ENCODE measurements at regions not wholly inside any gene's neighbourhood (a gene's known extent, or its start where the extent isn't known, plus 50 kb on each side); places are given as distances from the start of the nearest gene placed in this dataset.

- in situ Hi-C loops (cut with MboI; ENCODE audit: low pct_unique_long_range_greater_than_20kb, low sequenced_read_pairs), result no loop called here
- no peak for DNase-seq
Observed at GRCh38 chr2:234841321-234842015, 110.3 kb upstream of the SH3BP4 start.

GRCh38 chr2:234840336-234840735 lies 111.5 kb upstream of the SH3BP4 start:
- in situ Hi-C loops (cut with MboI; ENCODE audit: low pct_unique_long_range_greater_than_20kb, low sequenced_read_pairs), result no loop called here
- DNase-seq, result no peak

- in situ Hi-C loops (cut with MboI; ENCODE audit: low pct_unique_long_range_greater_than_20kb, low sequenced_read_pairs), result no loop called here
- DNase-seq, result no peak
Observed at GRCh38 chr2:234839285-234839684, 112.5 kb upstream of the SH3BP4 start.

DNA sequence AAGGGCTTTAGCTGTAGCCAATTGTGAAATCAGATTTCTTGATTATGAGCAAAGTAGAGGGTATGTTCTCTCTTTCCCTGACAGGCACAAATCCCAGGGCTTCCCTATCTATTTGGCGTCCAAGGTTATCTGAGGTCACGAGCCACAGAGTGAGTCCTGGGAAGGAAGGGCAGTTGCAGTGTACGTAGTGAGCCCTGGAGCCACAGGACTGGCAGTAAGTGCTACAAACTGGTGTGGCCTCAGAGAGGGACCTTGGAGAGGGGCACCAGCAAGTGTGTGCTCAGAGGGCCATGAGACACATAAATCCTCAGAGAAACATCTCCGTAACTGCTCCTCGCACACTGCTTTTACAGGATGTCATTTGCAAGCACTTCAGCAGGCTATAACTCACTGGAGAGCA lies 115.5 kb upstream of the SH3BP4 start:
- DNase-seq, result no peak
- in situ Hi-C loops (cut with MboI; ENCODE audit: low pct_unique_long_range_greater_than_20kb, low sequenced_read_pairs), result no loop called here

GRCh38 chr2:234835738-234836137 lies 116.1 kb upstream of the SH3BP4 start:
- in situ Hi-C loops (cut with MboI; ENCODE audit: low pct_unique_long_range_greater_than_20kb, low sequenced_read_pairs), result no loop called here

DNA sequence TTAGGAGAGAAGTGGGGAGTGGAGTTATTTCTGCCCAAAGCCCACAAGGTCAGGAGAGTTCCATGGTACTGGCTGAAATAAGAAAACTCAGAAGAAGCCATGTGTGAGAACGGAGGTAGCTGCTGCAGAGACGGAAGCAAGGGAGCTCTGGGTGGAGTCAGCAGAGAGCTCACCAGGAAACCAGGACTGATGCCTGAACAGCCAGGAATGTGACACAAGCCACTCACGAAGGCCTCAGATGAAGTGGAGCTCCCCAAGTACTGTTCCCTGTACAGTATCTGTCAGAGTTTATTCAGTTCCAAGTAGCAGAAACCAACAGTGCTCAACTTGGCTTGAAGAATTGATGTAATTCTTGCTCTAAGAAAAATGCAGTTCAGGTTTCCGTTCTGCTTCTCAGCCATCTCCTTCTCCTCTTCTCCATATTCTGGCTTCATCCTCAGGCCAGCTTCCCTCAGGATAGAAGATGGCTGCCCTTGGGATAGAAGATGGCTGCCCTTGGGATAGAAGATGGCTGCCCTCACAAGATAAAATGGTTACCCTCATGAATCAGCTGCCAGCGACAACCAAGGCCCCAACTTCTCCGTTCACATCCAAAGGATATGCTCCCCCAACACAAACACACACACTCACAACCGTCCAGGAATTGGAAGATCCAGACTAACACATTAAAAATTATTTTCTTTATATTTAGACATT lies 117.4 kb upstream of the SH3BP4 start:
- in situ Hi-C loops (cut with MboI; ENCODE audit: low pct_unique_long_range_greater_than_20kb, low sequenced_read_pairs), result no loop called here
- DNase-seq, result no peak

More at GRCh38 chr2:234835738-234836137, 116.1 kb upstream of the SH3BP4 start:
- DNase-seq, result no peak

- in situ Hi-C loops (cut with MboI; ENCODE audit: low pct_unique_long_range_greater_than_20kb, low sequenced_read_pairs), result no loop called here
Observed at GRCh38 chr2:234830853-234831252, 121.0 kb upstream of the SH3BP4 start.

GRCh38 chr2:234829074-234829455 lies 122.8 kb upstream of the SH3BP4 start:
- no peak for DNase-seq
- in situ Hi-C loops (cut with MboI; ENCODE audit: low pct_unique_long_range_greater_than_20kb, low sequenced_read_pairs), result no loop called here

More at GRCh38 chr2:234830853-234831252, 121.0 kb upstream of the SH3BP4 start:
- no peak for DNase-seq

- in situ Hi-C loops (cut with MboI; ENCODE audit: low pct_unique_long_range_greater_than_20kb, low sequenced_read_pairs), result no loop called here
- no peak for DNase-seq
Observed at GRCh38 chr2:234828382-234829073, 123.3 kb upstream of the SH3BP4 start.

DNA sequence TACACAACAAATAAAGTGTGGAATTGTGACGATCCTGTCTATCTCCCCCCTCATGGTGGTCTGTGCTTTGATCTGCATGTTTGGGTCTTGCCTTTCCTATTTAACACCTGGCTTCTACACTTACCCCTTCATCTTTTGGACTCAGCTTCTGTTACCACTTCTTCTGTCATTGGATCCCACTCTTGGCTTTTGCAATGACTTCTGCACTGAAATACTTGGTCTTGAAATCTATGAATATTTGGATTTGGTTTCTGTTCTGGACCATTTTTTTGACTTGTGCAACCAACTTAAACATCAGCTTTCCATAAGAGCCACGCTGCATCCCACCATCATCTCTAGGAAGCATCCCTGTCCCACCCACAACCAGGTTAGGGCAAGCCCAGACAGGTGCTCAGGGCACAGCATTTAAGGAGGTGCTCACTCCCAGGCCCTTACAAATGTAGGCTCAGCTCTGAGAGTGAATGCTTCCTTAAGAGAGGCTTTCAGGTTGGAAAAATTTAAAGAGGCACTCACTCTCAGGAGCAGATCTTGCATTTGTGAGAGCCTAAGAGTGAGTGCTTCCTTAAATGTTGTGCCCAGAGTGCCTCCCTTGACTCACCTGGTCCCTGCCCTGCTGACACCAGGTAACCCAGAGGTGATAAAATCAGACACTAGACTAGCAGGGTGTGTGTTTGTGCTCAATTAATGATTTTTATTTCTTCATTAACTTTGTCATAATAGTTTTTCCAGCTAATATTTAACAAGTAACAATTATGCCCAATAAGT lies 124.5 kb upstream of the SH3BP4 start:
- in situ Hi-C loops (cut with MboI; ENCODE audit: low pct_unique_long_range_greater_than_20kb, low sequenced_read_pairs), result no loop called here

DNA sequence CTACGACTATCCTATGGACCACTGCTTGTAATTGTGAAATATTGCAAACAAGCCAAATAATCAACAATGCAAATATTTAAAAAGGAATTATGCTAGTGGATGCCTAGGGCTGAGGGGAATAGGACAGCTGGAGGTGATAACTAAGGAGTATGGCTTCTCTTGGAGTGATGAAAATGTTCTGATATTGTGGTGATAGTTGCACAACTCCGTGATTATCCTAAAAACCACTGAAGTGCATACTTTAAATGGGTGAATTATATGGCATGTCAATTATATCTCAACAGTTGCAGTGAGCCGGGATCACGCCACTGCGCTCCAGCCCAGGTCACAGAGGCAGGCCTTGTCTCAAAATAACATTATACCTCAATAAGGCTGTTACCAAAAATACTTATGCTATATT lies 125.1 kb upstream of the SH3BP4 start:
- in situ Hi-C loops (cut with MboI; ENCODE audit: low pct_unique_long_range_greater_than_20kb, low sequenced_read_pairs), result no loop called here
- DNase-seq, result no peak

More for the DNA sequence above, 124.5 kb upstream of the SH3BP4 start:
- no peak for DNase-seq

DNA sequence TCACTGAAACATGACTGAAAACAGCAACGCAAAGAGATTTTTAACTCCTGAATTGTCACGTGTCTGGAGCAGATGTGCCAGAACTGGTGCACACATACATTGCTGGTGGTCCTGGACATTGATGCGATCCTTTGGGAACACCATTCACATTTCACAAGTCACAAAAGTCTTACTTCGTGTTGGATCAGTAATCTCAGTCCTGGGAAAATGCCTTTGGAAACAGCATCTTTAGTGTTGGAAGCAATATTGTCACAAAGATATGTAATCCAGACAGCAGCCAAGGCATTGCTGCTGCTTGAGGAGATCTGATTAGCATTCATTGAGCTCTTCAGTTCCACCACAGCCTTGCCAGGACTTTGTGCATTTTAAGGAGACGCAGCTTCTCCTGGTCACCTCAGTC lies 126.2 kb upstream of the SH3BP4 start:
- in situ Hi-C loops (cut with MboI; ENCODE audit: low pct_unique_long_range_greater_than_20kb, low sequenced_read_pairs), result no loop called here
- DNase-seq, result no peak

GRCh38 chr2:234823877-234824376 lies 127.9 kb upstream of the SH3BP4 start:
- DNase-seq, result no peak
- in situ Hi-C loops (cut with MboI; ENCODE audit: low pct_unique_long_range_greater_than_20kb, low sequenced_read_pairs), result no loop called here

GRCh38 chr2:234823196-234823876 lies 128.5 kb upstream of the SH3BP4 start:
- DNase-seq, result no peak
- in situ Hi-C loops (cut with MboI; ENCODE audit: low pct_unique_long_range_greater_than_20kb, low sequenced_read_pairs), result no loop called here

GRCh38 chr2:234821946-234822475 lies 129.8 kb upstream of the SH3BP4 start:
- no peak for DNase-seq
- in situ Hi-C loops (cut with MboI; ENCODE audit: low pct_unique_long_range_greater_than_20kb, low sequenced_read_pairs), result no loop called here

- no peak for DNase-seq
- in situ Hi-C loops (cut with MboI; ENCODE audit: low pct_unique_long_range_greater_than_20kb, low sequenced_read_pairs), result no loop called here
Observed at GRCh38 chr2:234818937-234819336, 132.9 kb upstream of the SH3BP4 start.

DNA sequence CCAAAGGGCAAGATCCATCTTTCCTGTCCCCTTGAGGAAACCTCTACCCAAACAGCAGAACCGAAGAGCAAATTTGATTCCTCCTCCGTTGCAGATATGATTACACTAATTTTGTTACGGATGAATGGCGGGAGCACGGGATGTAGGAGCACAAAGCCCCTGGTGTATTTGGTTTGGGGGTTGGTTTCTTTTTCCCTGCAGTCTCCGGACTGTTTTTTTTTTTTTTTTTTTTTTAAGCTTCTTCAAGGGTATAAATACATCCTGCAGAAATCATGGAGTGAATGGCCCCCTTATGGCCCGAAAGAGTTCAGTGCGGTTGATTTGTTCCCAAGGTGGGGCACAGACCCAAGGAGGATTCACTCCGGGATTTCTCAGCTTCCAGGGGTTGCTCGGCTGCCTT lies 135.3 kb upstream of the SH3BP4 start:
- in situ Hi-C loops (cut with MboI; ENCODE audit: low pct_unique_long_range_greater_than_20kb, low sequenced_read_pairs), result no loop called here
- DNase-seq, result no peak

DNA sequence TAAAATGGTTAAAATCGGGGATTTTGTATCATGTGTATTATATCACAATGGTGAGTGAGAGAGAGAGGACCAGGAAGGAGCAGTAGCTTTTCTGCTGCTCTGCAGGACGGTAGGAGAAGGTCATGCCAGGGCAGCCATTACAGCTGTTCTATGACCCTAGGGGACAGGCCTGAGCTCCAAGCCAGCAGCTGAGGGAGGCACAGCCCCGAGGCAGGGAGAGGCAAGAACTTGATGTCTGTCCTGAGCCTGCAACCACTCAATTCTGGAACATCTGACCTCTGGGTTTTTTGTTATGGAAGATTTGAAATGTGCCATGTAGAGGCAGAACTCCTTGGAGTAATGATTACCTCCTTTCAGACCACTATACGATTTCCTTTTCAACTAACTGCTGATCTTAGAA lies 135.8 kb upstream of the SH3BP4 start:
- in situ Hi-C loops (cut with MboI; ENCODE audit: low pct_unique_long_range_greater_than_20kb, low sequenced_read_pairs), result no loop called here
- no peak for DNase-seq

- no peak for DNase-seq
- in situ Hi-C loops (cut with MboI; ENCODE audit: low pct_unique_long_range_greater_than_20kb, low sequenced_read_pairs), result no loop called here
Observed at GRCh38 chr2:234814374-234814773, 137.4 kb upstream of the SH3BP4 start.
